GM23338 (cell line): ENCODE measurements at regions not wholly inside any gene's neighbourhood (a gene's known extent, or its start where the extent isn't known, plus 50 kb on each side); places are given as distances from the start of the nearest gene placed in this dataset.

Source experiments
- ATAC-seq: fragments of 200-7000 bp; cut with Tn5 transposase; 3 replicates; pipeline ENCODE4 v1.9.1; 2020
- DNase-seq: peaks from one replicate; pipeline ENCODE4 v3.0.0-alpha.2; 2015; ENCODE audit warnings: low spot score
- H2AFZ ChIP-seq: fragments of 200-600 bp; sonication (generic); 2 replicates; pipeline ENCODE4 v1.8.0; 2016; ENCODE audit warnings: antibody characterized with exemption, mild to moderate bottlenecking, moderate library complexity
- H3F3A ChIP-seq: fragments of 200-600 bp; sonication (generic); replicated peaks from 2 replicates; pipeline ENCODE4 v1.8.0; 2017; ENCODE audit warnings: antibody characterized with exemption, mixed run types, low read depth
- H3K27ac ChIP-seq: fragments of 200-600 bp; sonication (generic); 2 replicates; pipeline ENCODE4 v1.6.1; 2016; ENCODE audit warnings: low read depth
- H3K27me3 ChIP-seq: fragments of 200-600 bp; sonication (generic); 2 replicates; pipeline ENCODE4 v1.8.0; 2016; ENCODE audit warnings: mild to moderate bottlenecking, mixed run types, moderate library complexity; ENCODE audit not compliant: insufficient read depth
- H3K36me3 ChIP-seq: fragments of 200-600 bp; sonication (generic); 2 replicates; pipeline ENCODE4 v1.8.0; 2016; ENCODE audit warnings: mild to moderate bottlenecking; ENCODE audit not compliant: insufficient read depth
- H3K4me1 ChIP-seq: fragments of 200-600 bp; sonication (generic); 2 replicates; pipeline ENCODE4 v1.8.0; 2016; ENCODE audit warnings: mild to moderate bottlenecking, moderate library complexity; ENCODE audit not compliant: insufficient read depth
- H3K4me2 ChIP-seq: fragments of 200-600 bp; sonication (generic); 2 replicates; pipeline ENCODE4 v1.7.1; 2017; ENCODE audit warnings: mixed run types
- H3K4me3 ChIP-seq: fragments of 200-600 bp; sonication (generic); 2 replicates; pipeline ENCODE4 v1.6.1; 2016; ENCODE audit warnings: mixed run types
- H3K79me2 ChIP-seq: fragments of 200-600 bp; sonication (generic); replicated peaks from 2 replicates; pipeline ENCODE4 v1.8.0; 2017; ENCODE audit warnings: mild to moderate bottlenecking; ENCODE audit not compliant: insufficient read depth
- H3K9me2 ChIP-seq: fragments of 200-600 bp; sonication (generic); 2 replicates; pipeline ENCODE4 v1.8.0; 2017; ENCODE audit not compliant: insufficient read depth
- H4K20me1 ChIP-seq: fragments of 200-600 bp; sonication (generic); replicated peaks from 2 replicates; pipeline ENCODE4 v1.8.0; 2017; ENCODE audit warnings: mild to moderate bottlenecking; ENCODE audit not compliant: insufficient read depth
- H3K27ac Mint-ChIP-seq: 2 replicates; pipeline ENCODE4 v1.8.0; 2020; ENCODE audit warnings: inconsistent platforms, mild to moderate bottlenecking, moderate library complexity, mixed read lengths
- H3K27me3 Mint-ChIP-seq: 3 replicates; pipeline ENCODE4 v1.8.0; 2022; ENCODE audit warnings: low read depth, mild to moderate bottlenecking, moderate library complexity, mixed read lengths, inconsistent platforms; ENCODE audit not compliant: insufficient read depth, poor library complexity
- H3K36me3 Mint-ChIP-seq: 3 replicates; pipeline ENCODE4 v1.8.0; 2021; ENCODE audit warnings: low read depth, mild to moderate bottlenecking, inconsistent platforms, moderate library complexity, mixed read lengths
- H3K4me1 Mint-ChIP-seq: 3 replicates; pipeline ENCODE4 v1.8.0; 2020; ENCODE audit warnings: mild to moderate bottlenecking, inconsistent platforms, mixed read lengths
- H3K4me3 Mint-ChIP-seq: 3 replicates; pipeline ENCODE4 v1.8.0; 2021; ENCODE audit warnings: moderate library complexity, mild to moderate bottlenecking, inconsistent platforms, mixed read lengths
- H3K9me3 Mint-ChIP-seq: 3 replicates; pipeline ENCODE4 v1.8.0; 2020; ENCODE audit warnings: moderate library complexity, mild to moderate bottlenecking, inconsistent platforms, mixed read lengths
- CREB1 ChIP-seq: fragments of 250-450 bp; sonication (Bioruptor Pico); IDR thresholded peaks from 2 replicates; pipeline ENCODE4 v1.5.0; 2020; ENCODE audit warnings: low read depth, mild to moderate bottlenecking, moderate library complexity
- CTCF ChIP-seq, 2 experiments: fragments of 200-600 bp in 1 of 2; sonication (generic) in 1 of 2; conservative IDR thresholded peaks; 2 replicates each; pipeline versions ENCODE4 v1.5.1 to v1.6.1; 2016 to 2017; ENCODE audit warnings: antibody characterized with exemption in 2 of 2, low read depth in 2 of 2, mild to moderate bottlenecking in 2 of 2, moderate library complexity in 1 of 2
- ETS1 ChIP-seq: IDR thresholded peaks from 2 replicates; pipeline ENCODE4 v1.6.1; 2016; ENCODE audit warnings: antibody characterized with exemption
- EZH2phosphoT487 ChIP-seq: fragments of 200-600 bp; sonication (generic); IDR thresholded peaks from one replicate; pipeline ENCODE4 v1.8.1; 2018; ENCODE audit warnings: antibody characterized with exemption; ENCODE audit not compliant: unreplicated experiment
- POLR2AphosphoS5 ChIP-seq: IDR thresholded peaks from 2 replicates; pipeline ENCODE4 v1.6.1; 2016; ENCODE audit warnings: antibody characterized with exemption, low read depth
- REST ChIP-seq: IDR thresholded peaks from one replicate; pipeline ENCODE4 v1.6.1; 2018; ENCODE audit warnings: antibody characterized with exemption; ENCODE audit not compliant: unreplicated experiment
- STAT1 ChIP-seq: IDR thresholded peaks from one replicate; pipeline ENCODE4 v1.6.1; 2016; ENCODE audit warnings: antibody characterized with exemption; ENCODE audit not compliant: unreplicated experiment
- ZNF331 ChIP-seq: fragments of 250-450 bp; sonication (Bioruptor Pico); IDR thresholded peaks from 2 replicates; pipeline ENCODE4 v1.5.0; 2020; ENCODE audit warnings: low read depth, mild to moderate bottlenecking, moderate library complexity

- TF ChIP-seq CTCF (conservative IDR thresholded peaks at IDR 0.05; ENCODE audit: low read depth in 2 of 2) (no peak), CREB1 (no peak), ZNF331 (CRISPR knock-in tag) (no peak), EZH2phosphoT487 (no peak), ETS1 (no peak), REST (no peak), POLR2AphosphoS5 (no peak)
Measured at GRCh38 chr10:4256971-4257370, 472.0 kb upstream of the KLF6 start (continued).

GRCh38 chr10:4255751-4256150, 470.7 kb upstream of the KLF6 start:
- DNase-seq = no peak
- H4K20me1 ChIP-seq = no peaks in the 10 kb centered on the region
- H3K27ac ChIP-seq = no peak overlapping the region
- Mint-ChIP-seq H3K9me3 (no peaks in the 10 kb centered on the region; the same call in 2 of the 3 replicates), H3K27me3 (peaks cover 2% of the 10 kb centered on the region), H3K4me3 (no peak overlapping the region), H3K36me3 (no peaks in the 10 kb centered on the region), H3K4me1 (no peaks in the 10 kb centered on the region), H3K27ac (no peak overlapping the region)
- H3K36me3 ChIP-seq = no peaks in the 10 kb centered on the region
- H3K9me2 ChIP-seq = peaks cover 4% of the 10 kb centered on the region; the same call in 1 of the 2 replicates
- no peaks in the 10 kb centered on the region for H3K79me2 ChIP-seq
- H3K27me3 ChIP-seq = no peaks in the 10 kb centered on the region
- H3K4me3 ChIP-seq = no peak overlapping the region
- no peaks in the 10 kb centered on the region for H3K4me1 ChIP-seq
- no peak overlapping the region for H3K4me2 ChIP-seq
- ATAC-seq = no peak
- no peaks in the 10 kb centered on the region for H3F3A ChIP-seq
- no peak for TF ChIP-seq STAT1
- no peak for TF ChIP-seq EZH2phosphoT487
- no peak for TF ChIP-seq REST
- H2AFZ ChIP-seq = no peak overlapping the region
